Aorta (tissue), 5 donors: ENCODE measurements at regions not wholly inside any gene's neighbourhood (a gene's known extent, or its start where the extent isn't known, plus 50 kb on each side); places are given as distances from the start of the nearest gene placed in this dataset.

Experiments
- ATAC-seq: fragments of 200-7000 bp; cut with Tn5 transposase; one replicate; pipeline ENCODE4 v1.9.1; 2022; ENCODE audit warnings: moderate library complexity; ENCODE audit not compliant: low FRiP score
- DNase-seq, 2 donors: peaks; one replicate each; pipeline ENCODE4 v3.0.0-alpha.2; 2020
- H3K27ac ChIP-seq, 2 donors: one replicate each; pipeline ENCODE4 v1.5.1; 2013; ENCODE audit warnings: low read length in 2 of 2, mild to moderate bottlenecking in 2 of 2, moderate library complexity in 2 of 2, control low read depth in 1 of 2, inconsistent platforms in 1 of 2, low read depth in 1 of 2
- H3K27me3 ChIP-seq, 2 donors: one replicate each; pipeline ENCODE4 v1.6.1; 2013; ENCODE audit warnings: control low read depth in 1 of 2, low read length in 1 of 2, mild to moderate bottlenecking in 1 of 2, moderate library complexity in 1 of 2; ENCODE audit not compliant: insufficient read depth in 2 of 2, control insufficient read depth in 1 of 2
- H3K36me3 ChIP-seq, 2 donors: one replicate each; pipeline ENCODE4 v1.6.1; 2013; ENCODE audit warnings: control low read depth in 1 of 2, low read length in 1 of 2, mild to moderate bottlenecking in 1 of 2; ENCODE audit not compliant: insufficient read depth in 2 of 2, control insufficient read depth in 1 of 2
- H3K4me1 ChIP-seq, 2 donors: one replicate each; pipeline ENCODE4 v1.6.1; 2013; ENCODE audit warnings: low read length in 2 of 2, control low read depth in 1 of 2, mild to moderate bottlenecking in 1 of 2, moderate library complexity in 1 of 2; ENCODE audit not compliant: insufficient read depth in 2 of 2, control insufficient read depth in 1 of 2
- H3K4me3 ChIP-seq, 2 donors: one replicate each; pipeline ENCODE4 v1.5.1; 2013; ENCODE audit warnings: low read length in 2 of 2, control low read depth in 1 of 2, mild to moderate bottlenecking in 1 of 2
- H3K9me3 ChIP-seq: one replicate; pipeline ENCODE4 v1.6.1; 2013; ENCODE audit warnings: mild to moderate bottlenecking, low read length; ENCODE audit not compliant: control insufficient read depth
- WGBS, 2 donors: extraction: QIAGEN DNeasy Blood & Tissue Kit; methylation state at CpG; one replicate each; pipeline ENCODE4 v1.1.7; 2013; 5-methylcytosine and 5-hydroxymethylcytosine counted together
- intact Hi-C, 2 donors: fragments of 100-400 bp; cut with DNase I; formaldehyde crosslinking; loops; one replicate each; pipeline versions ENCODE4 v1.14.2 to v1.15.0; 2022
- donor health status: healthy with polysubstance abuse.
- donor health status: Bipolar disorder and iron deficiency.
- donor health status: DM: no; HTN: no; CAD: no.
- donor health status: DM: no; HTN: no; CAD: no.
- donor health status: DM: yes; HTN: yes; CAD: no.

DNA sequence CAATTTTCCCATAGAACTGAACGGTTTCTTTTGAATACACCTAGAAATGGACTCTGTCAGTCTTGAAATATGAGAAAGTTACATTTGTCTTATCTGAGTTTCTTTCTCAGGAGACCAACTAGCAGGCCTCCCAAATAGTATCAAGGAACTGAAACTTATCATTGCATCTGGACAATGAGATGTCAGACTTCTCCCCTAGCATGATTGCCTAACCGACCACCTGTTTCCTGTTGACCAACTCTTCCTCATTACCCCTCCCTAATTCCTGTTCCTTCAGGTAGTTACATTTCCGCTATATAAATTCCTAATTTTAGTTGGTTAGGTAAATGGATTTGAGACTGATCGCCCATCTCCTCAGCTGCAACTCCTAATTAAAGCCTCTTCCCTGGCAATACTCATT is 1587.3 kb downstream of the NCAM2 start:
- Histone ChIP-seq H3K4me3 (no peak overlapping the region), H3K9me3 (no peaks in the 10 kb centered on the region), H3K36me3 (no peaks in the 10 kb centered on the region), H3K27ac (no peak overlapping the region), H3K27me3 (no peaks in the 10 kb centered on the region), H3K4me1 (no peaks in the 10 kb centered on the region)
- ATAC-seq (no peak), DNase-seq (no peak)
- intact Hi-C loops = loop anchor here in 1 of 2 donors (5.0 kb wide), 1 partner anchor 53 kb away; no protein-coding TSS in a partner anchor
- 77 to 87% methylated on average over 4 of the region's 4 CpGs for WGBS, 2 donors

DNA sequence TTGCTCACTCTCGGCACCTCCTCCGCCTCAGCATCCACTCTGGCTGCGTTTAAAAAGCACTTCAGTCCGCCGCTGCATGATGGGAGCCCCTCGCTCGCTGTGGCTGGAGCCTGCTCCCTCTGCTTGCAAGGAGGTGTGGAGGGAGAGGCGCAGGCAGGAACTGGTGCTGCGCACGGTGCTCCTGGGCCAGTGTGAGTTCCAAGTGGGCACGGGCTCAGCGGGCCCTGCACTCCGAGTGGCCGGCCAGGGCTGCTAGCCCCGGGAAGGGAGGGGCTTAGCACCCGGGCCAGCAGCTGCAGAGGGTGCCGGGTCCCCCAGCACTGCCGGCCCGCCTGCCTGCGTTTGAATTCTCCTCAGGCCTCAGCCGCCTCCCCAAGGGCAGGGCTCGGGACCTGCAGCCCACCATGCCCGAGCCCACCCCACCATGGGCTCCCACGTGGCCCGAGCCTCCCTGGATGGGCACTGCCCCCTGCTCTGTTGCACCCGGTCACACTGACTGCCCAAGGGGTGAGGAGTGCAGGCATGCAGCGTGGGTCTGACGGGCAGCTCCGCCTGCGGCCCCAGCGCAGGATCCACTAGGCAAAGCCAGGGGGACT is 1599.5 kb downstream of the NCAM2 start:
- 91 to 93% methylated on average over 23 to 31 of the region's 31 CpGs for WGBS, 2 donors
- Histone ChIP-seq H3K27ac (no peak overlapping the region), H3K27me3 (no peaks in the 10 kb centered on the region), H3K36me3 (no peaks in the 10 kb centered on the region), H3K4me1 (no peaks in the 10 kb centered on the region), H3K4me3 (no peak overlapping the region), H3K9me3 (peaks cover 2% of the 10 kb centered on the region)
- DNase-seq (no peak), ATAC-seq (peak; percentile 44)
- intact Hi-C loops = no loop called here

DNA sequence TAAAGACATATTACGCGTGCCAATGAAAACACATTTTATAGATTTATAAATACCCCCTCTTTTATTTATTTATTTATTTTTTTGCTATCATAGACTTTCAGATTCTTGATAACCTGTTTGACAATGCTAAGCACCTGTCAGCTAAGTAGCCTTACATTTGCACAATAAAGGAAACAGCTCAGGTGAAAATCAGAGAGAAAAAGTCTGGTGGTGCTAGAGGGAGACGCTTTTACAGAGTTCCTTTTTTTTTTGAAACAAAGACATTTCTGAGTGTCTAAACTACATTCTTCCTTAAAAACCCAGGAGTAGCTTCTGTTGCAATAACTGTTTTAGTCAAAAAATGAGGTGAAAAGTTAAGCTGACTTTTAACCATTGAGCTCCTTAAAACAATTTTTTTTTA is 1611.6 kb downstream of the NCAM2 start:
- Histone ChIP-seq H3K9me3 (no peaks in the 10 kb centered on the region), H3K4me1 (no peaks in the 10 kb centered on the region), H3K27ac (no peak overlapping the region), H3K4me3 (no peak overlapping the region), H3K36me3 (no peaks in the 10 kb centered on the region), H3K27me3 (no peaks in the 10 kb centered on the region)
- ATAC-seq (no peak), DNase-seq (no peak)
- 79 to 82% methylated on average over 3 of the region's 3 CpGs for WGBS, 2 donors
- intact Hi-C loops = no loop called here

DNA sequence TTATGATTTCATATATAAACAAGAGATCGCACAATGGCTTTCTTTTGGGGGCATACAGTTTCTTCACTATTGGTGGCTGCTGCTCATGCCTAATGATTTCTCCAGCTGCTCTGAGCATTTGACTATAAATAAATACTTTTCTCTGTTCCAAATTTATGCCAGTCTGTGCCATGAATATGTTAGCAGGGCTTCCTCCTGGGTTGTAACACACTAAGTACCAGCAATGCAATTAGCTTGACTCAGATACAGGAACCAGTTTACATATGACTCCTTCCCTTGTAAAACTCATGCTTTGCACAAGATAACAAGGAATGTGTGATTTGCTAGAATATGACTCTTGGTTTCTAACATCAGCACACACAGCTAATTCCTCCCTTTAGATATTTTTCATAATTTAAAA is 1629.7 kb downstream of the NCAM2 start:
- no peaks in the 10 kb centered on the region for H3K36me3 ChIP-seq
- ATAC-seq (no peak), DNase-seq (no peak)
- H3K27me3 ChIP-seq = no peaks in the 10 kb centered on the region
- H3K4me3 ChIP-seq = no peak overlapping the region
- no peaks in the 10 kb centered on the region for H3K9me3 ChIP-seq
- H3K4me1 ChIP-seq = no peaks in the 10 kb centered on the region
- whole genome bisulfite sequencing, 2 donors = 75 to 77% methylated on average over 1 of the region's 1 CpG
- no peak overlapping the region for H3K27ac ChIP-seq
- intact Hi-C loops = no loop called here

DNA sequence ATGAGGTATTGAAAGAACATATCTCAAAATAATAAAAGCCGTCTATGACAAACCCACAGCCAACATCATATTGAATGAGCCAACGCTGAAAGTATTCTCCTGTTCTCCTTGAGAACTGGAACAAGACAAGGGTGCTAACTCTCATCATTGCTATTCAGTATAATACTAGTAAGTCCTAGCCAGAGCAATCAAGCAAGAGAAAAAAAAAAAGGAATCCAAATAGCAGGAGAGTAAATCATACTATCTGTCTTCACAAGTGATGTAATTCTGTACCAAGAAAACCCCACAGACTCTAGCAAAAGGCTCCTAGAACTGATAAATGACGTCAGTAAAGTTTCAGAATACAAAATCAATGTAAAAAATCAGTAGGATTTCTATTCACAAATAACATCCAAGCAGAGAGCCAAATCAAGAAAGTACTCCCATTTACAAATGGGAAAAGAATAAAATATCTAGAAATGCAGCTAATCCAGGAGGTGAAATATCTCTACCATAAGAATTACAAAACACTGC is 1632.8 kb downstream of the NCAM2 start:
- DNase-seq = no peak
- Histone ChIP-seq H3K4me1 (no peaks in the 10 kb centered on the region), H3K36me3 (no peaks in the 10 kb centered on the region), H3K27ac (no peak overlapping the region), H3K27me3 (no peaks in the 10 kb centered on the region), H3K9me3 (no peaks in the 10 kb centered on the region), H3K4me3 (no peak overlapping the region)
- intact Hi-C loops = no loop called here
- 58 to 69% methylated on average over 3 of the region's 3 CpGs for WGBS, 2 donors
- no peak for ATAC-seq

DNA sequence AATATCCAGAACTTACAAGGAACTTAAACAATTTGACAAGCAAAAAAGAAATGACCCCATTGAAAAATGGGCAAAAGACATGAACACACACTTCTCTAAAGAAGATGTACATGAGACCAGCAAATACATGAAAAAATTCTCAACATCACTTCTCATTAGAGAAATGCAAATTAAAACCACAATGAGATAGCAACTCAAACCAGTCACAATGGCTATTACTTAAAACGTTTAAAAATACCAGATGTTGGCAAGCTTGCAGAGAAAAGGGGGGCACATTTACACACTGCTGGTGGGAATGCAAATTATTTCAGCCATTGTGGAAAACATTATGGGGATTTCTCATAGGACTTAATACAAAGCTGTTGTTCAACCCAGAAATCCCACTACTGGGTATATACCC is 1634.0 kb downstream of the NCAM2 start:
- 36 to 48% methylated on average over 1 of the region's 1 CpG for WGBS, 2 donors
- Histone ChIP-seq H3K4me1 (no peaks in the 10 kb centered on the region), H3K27me3 (no peaks in the 10 kb centered on the region), H3K9me3 (no peaks in the 10 kb centered on the region), H3K36me3 (no peaks in the 10 kb centered on the region), H3K27ac (no peak overlapping the region), H3K4me3 (no peak overlapping the region)
- intact Hi-C loops = no loop called here
- ATAC-seq (no peak), DNase-seq (no peak)

DNA sequence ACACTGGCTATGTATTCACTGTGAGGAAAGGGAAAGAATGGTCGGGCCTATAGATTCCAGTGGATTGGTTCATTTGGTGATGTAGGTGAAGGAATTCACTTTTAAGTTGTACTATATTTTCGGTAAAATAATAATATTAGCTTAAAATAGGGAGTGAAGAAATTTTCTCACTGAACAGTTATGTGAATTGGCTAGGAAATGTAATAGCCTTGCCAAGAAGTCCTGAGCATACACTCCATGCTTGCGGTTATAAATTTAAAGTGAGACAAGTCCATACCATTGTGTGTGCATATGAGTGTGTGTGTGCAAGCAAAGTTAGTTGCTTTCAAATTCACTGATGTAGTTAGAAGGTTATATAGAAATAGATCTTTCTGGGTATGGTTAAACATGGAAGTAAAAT is 1651.0 kb downstream of the NCAM2 start:
- H3K9me3 ChIP-seq = no peaks in the 10 kb centered on the region
- intact Hi-C loops = no loop called here
- H3K27me3 ChIP-seq = no peaks in the 10 kb centered on the region
- DNase-seq (no peak), ATAC-seq (no peak)
- H3K4me3 ChIP-seq = no peak overlapping the region
- no peak overlapping the region for H3K27ac ChIP-seq
- no peaks in the 10 kb centered on the region for H3K36me3 ChIP-seq
- no peaks in the 10 kb centered on the region for H3K4me1 ChIP-seq
- WGBS, 2 donors = 11 to 21% methylated on average over 3 of the region's 3 CpGs

DNA sequence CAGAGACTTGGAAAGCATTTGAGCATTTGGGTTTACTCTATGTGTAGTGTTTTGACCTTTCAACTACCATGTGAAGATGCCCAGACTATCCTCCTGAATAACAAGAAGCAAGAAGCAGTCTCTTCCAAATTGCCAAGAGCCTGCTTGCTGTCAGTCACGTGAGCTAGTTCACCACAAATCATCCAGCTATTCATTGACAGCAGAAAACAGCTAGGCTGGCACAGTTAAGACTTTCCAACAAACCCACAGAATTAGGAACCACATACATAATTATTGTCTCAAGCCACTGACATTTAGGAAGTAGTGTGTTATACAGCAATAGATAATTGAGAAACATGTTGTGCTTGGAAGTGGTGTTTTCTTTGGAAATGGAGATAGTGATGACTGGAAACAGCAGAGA is 1652.0 kb downstream of the NCAM2 start:
- WGBS, 2 donors = 26 to 27% methylated on average over 1 of the region's 1 CpG
- H3K36me3 ChIP-seq = no peaks in the 10 kb centered on the region
- intact Hi-C loops = no loop called here
- no peak overlapping the region for H3K27ac ChIP-seq
- DNase-seq = no peak
- H3K4me1 ChIP-seq = no peaks in the 10 kb centered on the region
- ATAC-seq = no peak
- no peak overlapping the region for H3K4me3 ChIP-seq
- H3K9me3 ChIP-seq = no peaks in the 10 kb centered on the region
- no peaks in the 10 kb centered on the region for H3K27me3 ChIP-seq

DNA sequence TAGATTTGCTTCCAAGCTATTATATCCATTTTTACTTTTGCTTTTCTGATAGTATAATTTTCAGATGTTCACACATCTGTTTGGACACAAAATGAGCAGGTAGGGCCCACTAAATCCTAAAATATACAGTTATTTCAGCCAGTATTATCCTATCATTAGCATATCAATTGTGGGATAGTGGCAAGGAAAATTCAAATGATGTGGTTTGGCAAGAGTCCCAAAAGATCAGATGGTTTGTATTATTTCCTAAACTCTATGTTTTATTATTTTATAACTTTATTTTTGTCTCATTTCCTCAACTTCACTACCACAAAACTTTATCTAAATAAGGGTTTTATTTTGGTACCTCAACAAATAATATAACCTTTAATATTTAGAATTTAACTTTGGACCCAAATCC is 1659.6 kb downstream of the NCAM2 start:
- DNase-seq = no peak
- no peaks in the 10 kb centered on the region for H3K4me1 ChIP-seq
- H3K27ac ChIP-seq = no peak overlapping the region
- intact Hi-C loops = no loop called here
- no peaks in the 10 kb centered on the region for H3K27me3 ChIP-seq
- H3K9me3 ChIP-seq = no peaks in the 10 kb centered on the region
- H3K36me3 ChIP-seq = no peaks in the 10 kb centered on the region
- no peak overlapping the region for H3K4me3 ChIP-seq
- ATAC-seq = no peak
